ENCODE measurements at regions not wholly inside any gene's neighbourhood (a gene's known extent, or its start where the extent isn't known, plus 50 kb on each side); places are given as distances from the start of the nearest gene placed in this dataset.
A peak's percentile ranks its signal among the peaks of the same experiment; 100 is the strongest.

DNA sequence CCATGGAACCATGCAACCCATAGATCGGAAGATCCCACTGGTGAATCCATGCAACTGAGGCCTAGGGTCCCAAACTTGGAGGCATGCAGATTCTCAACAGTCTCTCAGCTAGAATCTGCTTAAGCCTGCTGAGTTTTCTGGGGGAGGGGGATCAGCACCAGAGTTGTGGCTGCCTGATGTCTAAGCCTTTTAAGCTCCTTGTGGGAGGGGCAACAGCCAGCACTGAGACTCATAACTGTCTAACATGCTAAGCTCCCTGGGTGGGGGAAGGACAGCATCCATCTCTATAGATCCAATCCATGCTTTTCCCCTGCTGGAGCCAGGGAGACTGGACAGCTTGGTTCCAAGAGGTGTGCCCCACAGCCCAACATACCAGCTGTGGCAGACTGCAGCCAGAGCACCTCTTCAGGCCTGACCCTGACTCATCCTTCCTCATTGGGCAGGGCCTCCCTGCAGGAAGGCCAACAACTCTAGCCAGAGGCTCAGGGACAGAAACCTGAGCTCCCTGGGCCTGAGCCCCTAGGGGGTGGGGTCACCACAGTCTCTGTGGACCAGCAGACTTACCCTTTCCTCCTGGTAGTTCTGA is 300.1 kb upstream of the SLC7A11 start:
- H3K79me2 ChIP-seq (ENCODE audit: control insufficient read depth, insufficient read depth, low read length): no peaks in the 10 kb centered on the region
- dilution Hi-C loops (cut with MboI; ENCODE audit: extremely low pct_ligation_motif_present, low sequenced_read_pairs): no loop called here
- H3K4me3 ChIP-seq (ENCODE audit: control insufficient read depth in 2 of 3, extremely low read depth in 1 of 3, insufficient read depth in 2 of 3, low read depth in 1 of 3, low read length in 3 of 3): no peak overlapping the region
- no peaks in the 10 kb centered on the region for H3K4me1 ChIP-seq (ENCODE audit: control insufficient read depth, extremely low read depth, insufficient read depth, low read length)
- H3K36me3 ChIP-seq (ENCODE audit: control insufficient read depth in 2 of 2, extremely low read depth in 1 of 2, insufficient read depth in 2 of 2, low read length in 2 of 2): no peaks in the 10 kb centered on the region
- no peaks in the 10 kb centered on the region for H3K27me3 ChIP-seq (ENCODE audit: control insufficient read depth, extremely low read depth, insufficient read depth, low read length)
- no peaks in the 10 kb centered on the region for H3K9me1 ChIP-seq (ENCODE audit: control insufficient read depth, extremely low read depth, insufficient read depth, low read length)
- DNase-seq (ENCODE audit: low read depth, low spot score) (no peak), FAIRE-seq (no peak)
- no peaks in the 10 kb centered on the region for H3K9me3 ChIP-seq (ENCODE audit: control insufficient read depth, low read depth, low read length)
- no peak overlapping the region for H3K9ac ChIP-seq (ENCODE audit: control insufficient read depth, extremely low read depth, insufficient read depth, low read length)
- no peak overlapping the region for H3K27ac ChIP-seq (ENCODE audit: control insufficient read depth, insufficient read depth, low read length)
- TF ChIP-seq EZH2 (IDR thresholded peaks at IDR 0.05; ENCODE audit: low read length): no peak
- TF ChIP-seq, protein P1, sequence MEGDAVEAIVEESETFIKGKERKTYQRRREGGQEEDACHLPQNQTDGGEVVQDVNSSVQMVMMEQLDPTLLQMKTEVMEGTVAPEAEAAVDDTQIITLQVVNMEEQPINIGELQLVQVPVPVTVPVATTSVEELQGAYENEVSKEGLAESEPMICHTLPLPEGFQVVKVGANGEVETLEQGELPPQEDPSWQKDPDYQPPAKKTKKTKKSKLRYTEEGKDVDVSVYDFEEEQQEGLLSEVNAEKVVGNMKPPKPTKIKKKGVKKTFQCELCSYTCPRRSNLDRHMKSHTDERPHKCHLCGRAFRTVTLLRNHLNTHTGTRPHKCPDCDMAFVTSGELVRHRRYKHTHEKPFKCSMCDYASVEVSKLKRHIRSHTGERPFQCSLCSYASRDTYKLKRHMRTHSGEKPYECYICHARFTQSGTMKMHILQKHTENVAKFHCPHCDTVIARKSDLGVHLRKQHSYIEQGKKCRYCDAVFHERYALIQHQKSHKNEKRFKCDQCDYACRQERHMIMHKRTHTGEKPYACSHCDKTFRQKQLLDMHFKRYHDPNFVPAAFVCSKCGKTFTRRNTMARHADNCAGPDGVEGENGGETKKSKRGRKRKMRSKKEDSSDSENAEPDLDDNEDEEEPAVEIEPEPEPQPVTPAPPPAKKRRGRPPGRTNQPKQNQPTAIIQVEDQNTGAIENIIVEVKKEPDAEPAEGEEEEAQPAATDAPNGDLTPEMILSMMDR (optimal IDR thresholded peaks at IDR 0.05 in 1 of 3, IDR thresholded peaks at IDR 0.05 in 1 of 3, conservative IDR thresholded peaks at IDR 0.05 in 1 of 3; ENCODE audit: extremely low read depth in 1 of 3, insufficient read depth in 2 of 3, low read length in 3 of 3): no peak
- no peaks in the 10 kb centered on the region for H4K20me1 ChIP-seq (ENCODE audit: control insufficient read depth, extremely low read depth, insufficient read depth, low read length)
- H3K4me2 ChIP-seq (ENCODE audit: control insufficient read depth, extremely low read depth, insufficient read depth, low read depth, low read length): no peak overlapping the region
- no peak overlapping the region for H2AFZ ChIP-seq (ENCODE audit: control insufficient read depth, low read length)

DNA sequence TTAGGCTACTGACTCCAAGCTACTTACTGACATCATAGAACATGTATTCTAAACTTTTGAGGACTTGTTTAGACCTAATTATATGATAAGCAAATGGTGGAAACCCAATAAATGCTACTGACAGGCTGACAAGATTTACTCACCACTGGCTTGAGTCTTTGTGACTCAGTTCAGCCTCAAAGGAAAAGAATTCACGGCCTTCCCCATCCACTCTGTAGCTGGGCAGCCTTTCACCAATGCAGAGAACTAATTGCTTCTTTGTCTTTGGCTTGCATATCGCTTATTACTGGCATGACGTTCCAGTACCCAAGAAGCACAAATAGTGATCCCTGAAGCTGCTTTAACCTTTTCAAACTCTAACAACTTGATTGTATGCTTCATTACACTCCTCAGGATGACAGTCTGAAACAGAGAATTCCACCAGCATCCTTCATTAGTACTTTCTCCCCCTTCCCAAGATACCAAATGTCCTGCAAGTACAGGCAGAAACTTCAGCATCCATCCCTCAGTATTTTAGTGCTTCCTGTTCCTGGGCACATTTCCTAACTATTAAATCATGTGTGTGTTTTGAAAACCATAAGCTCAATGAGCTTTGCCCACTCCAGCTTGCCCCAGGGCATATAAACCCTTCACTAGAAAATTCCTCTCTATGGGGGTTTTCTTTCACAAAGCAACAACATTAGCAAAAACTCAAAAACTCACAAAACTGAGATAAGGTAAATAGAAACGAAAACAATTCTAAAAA is 298.1 kb upstream of the SLC7A11 start:
- dilution Hi-C loops (cut with MboI; ENCODE audit: extremely low pct_ligation_motif_present, low sequenced_read_pairs): no loop called here
- DNase-seq (ENCODE audit: low read depth, low spot score): no peak

More for the DNA sequence above, 298.1 kb upstream of the SLC7A11 start:
- Histone ChIP-seq H3K79me2 (ENCODE audit: control insufficient read depth, insufficient read depth, low read length) (no peaks in the 10 kb centered on the region), H3K36me3 (ENCODE audit: control insufficient read depth in 2 of 2, extremely low read depth in 1 of 2, insufficient read depth in 2 of 2, low read length in 2 of 2) (no peaks in the 10 kb centered on the region), H2AFZ (ENCODE audit: control insufficient read depth, low read length) (no peak overlapping the region), H3K9me3 (ENCODE audit: control insufficient read depth, low read depth, low read length) (no peaks in the 10 kb centered on the region), H3K4me2 (ENCODE audit: control insufficient read depth, extremely low read depth, insufficient read depth, low read depth, low read length) (no peak overlapping the region), H4K20me1 (ENCODE audit: control insufficient read depth, extremely low read depth, insufficient read depth, low read length) (no peaks in the 10 kb centered on the region), H3K4me3 (ENCODE audit: control insufficient read depth in 2 of 3, extremely low read depth in 1 of 3, insufficient read depth in 2 of 3, low read depth in 1 of 3, low read length in 3 of 3) (no peak overlapping the region), H3K27me3 (ENCODE audit: control insufficient read depth, extremely low read depth, insufficient read depth, low read length) (no peaks in the 10 kb centered on the region), H3K4me1 (ENCODE audit: control insufficient read depth, extremely low read depth, insufficient read depth, low read length) (no peaks in the 10 kb centered on the region), H3K9ac (ENCODE audit: control insufficient read depth, extremely low read depth, insufficient read depth, low read length) (no peak overlapping the region), H3K9me1 (ENCODE audit: control insufficient read depth, extremely low read depth, insufficient read depth, low read length) (no peaks in the 10 kb centered on the region), H3K27ac (ENCODE audit: control insufficient read depth, insufficient read depth, low read length) (no peak overlapping the region)
- TF ChIP-seq EZH2 (IDR thresholded peaks at IDR 0.05; ENCODE audit: low read length): no peak
- TF ChIP-seq, protein P1 (optimal IDR thresholded peaks at IDR 0.05 in 1 of 3, IDR thresholded peaks at IDR 0.05 in 1 of 3, conservative IDR thresholded peaks at IDR 0.05 in 1 of 3; ENCODE audit: extremely low read depth in 1 of 3, insufficient read depth in 2 of 3, low read length in 3 of 3): no peak
- peak; percentile 71 for FAIRE-seq
